ENCODE measurements at regions not wholly inside any gene's neighbourhood (a gene's known extent, or its start where the extent isn't known, plus 50 kb on each side); places are given as distances from the start of the nearest gene placed in this dataset.

GRCh38 chr3:150308481-150309256, 99.4 kb upstream of the TSC22D2 start:
- no peak overlapping the region for H3K27ac ChIP-seq (replicated peaks in 1 of 4)
- peaks cover 0 to 10% (median 6%) of the 10 kb centered on the region in 4 donors for H3K4me1 ChIP-seq
- H3K36me3 ChIP-seq, result no peaks in the 10 kb centered on the region
- TF ChIP-seq CTCF (IDR thresholded peaks at IDR 0.05), result no peak
- no peak for TF ChIP-seq POLR2AphosphoS5 (IDR thresholded peaks at IDR 0.05)
- TF ChIP-seq EP300 (IDR thresholded peaks at IDR 0.05), result no peak
- TF ChIP-seq POLR2A (IDR thresholded peaks at IDR 0.05; ENCODE audit: low read depth), result no peak
- no peak for DNase-seq (ENCODE audit: extremely low spot score)
- no peaks in the 10 kb centered on the region for H3K9me3 ChIP-seq
- 94% methylated on average over 12 of the region's 12 CpGs for WGBS
- intact Hi-C loops (cut with DNase I), result no loop called here
- H3K27me3 ChIP-seq, result no peaks in the 10 kb centered on the region
- no peak overlapping the region for H3K4me3 ChIP-seq

DNA sequence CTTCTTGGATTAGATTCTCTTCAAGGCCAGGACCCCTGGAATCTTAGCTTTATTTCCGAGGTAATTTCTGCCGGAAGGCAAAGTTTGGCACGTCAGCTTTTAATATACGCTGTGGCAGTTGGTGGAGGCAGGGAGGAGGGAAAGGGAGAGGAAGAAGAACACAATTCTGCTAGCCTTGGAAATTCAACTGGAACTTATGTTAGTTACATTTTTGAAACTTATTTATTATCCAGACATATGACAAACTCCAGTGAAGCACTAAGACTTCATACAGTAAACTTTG, 100.1 kb upstream of the TSC22D2 start:
- DNase-seq (ENCODE audit: extremely low spot score), result no peak
- intact Hi-C loops (cut with DNase I), result no loop called here
- H3K4me1 ChIP-seq, result peaks cover 0 to 10% (median 6%) of the 10 kb centered on the region in 4 donors
- H3K36me3 ChIP-seq, result no peaks in the 10 kb centered on the region
- 42% methylated on average over 4 of the region's 4 CpGs for WGBS
- H3K27me3 ChIP-seq, result no peaks in the 10 kb centered on the region
- TF ChIP-seq POLR2A (IDR thresholded peaks at IDR 0.05; ENCODE audit: low read depth), result no peak
- no peak for TF ChIP-seq CTCF (IDR thresholded peaks at IDR 0.05)
- no peak for TF ChIP-seq EP300 (IDR thresholded peaks at IDR 0.05)
- TF ChIP-seq POLR2AphosphoS5 (IDR thresholded peaks at IDR 0.05), result no peak
- H3K9me3 ChIP-seq, result no peaks in the 10 kb centered on the region
- no peak overlapping the region for H3K27ac ChIP-seq (replicated peaks in 1 of 4)
- no peak overlapping the region for H3K4me3 ChIP-seq

DNA sequence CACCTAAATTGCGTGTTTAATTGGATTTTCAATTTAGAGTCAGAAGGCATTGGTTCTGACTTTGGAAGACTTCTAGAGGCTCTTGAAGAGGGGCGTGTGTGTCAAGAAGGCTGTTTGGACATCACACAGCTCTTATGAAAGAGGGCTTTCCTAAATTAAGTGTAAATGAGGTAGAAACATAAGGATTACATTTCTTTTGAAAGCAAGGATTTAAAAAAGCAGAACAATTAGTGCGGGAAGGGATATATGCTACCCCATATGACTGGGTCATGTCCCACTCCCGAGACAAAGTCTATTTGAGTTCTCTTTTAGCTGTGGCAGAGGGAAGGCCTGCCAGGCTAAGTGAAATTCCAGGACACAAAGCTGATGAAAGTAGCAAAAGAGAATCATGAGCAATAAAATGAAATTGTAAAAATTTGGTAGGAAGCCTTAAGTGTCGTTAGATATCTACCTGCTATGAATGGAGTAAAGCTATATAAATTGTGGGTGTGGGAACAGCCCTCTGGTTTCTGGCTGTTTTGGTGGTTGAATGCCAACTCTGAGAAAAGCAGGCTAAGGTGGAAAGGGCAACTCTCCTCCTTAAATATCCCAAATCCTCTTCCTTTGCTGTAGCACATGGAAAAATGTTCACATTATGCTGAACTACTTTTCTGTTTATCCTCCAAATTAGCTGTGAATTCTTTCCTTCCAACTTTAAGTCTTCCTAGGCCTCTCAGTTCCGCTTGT, 100.6 kb upstream of the TSC22D2 start:
- no peak overlapping the region for H3K4me3 ChIP-seq
- H3K36me3 ChIP-seq, result no peaks in the 10 kb centered on the region
- H3K9me3 ChIP-seq, result no peaks in the 10 kb centered on the region
- TF ChIP-seq POLR2A (IDR thresholded peaks at IDR 0.05; ENCODE audit: low read depth), result no peak
- no peak for TF ChIP-seq CTCF (IDR thresholded peaks at IDR 0.05)
- TF ChIP-seq POLR2AphosphoS5 (IDR thresholded peaks at IDR 0.05), result no peak
- TF ChIP-seq EP300 (IDR thresholded peaks at IDR 0.05), result no peak
- H3K27ac ChIP-seq (replicated peaks in 1 of 4), result no peak overlapping the region
- peaks cover 0 to 10% (median 6%) of the 10 kb centered on the region in 4 donors for H3K4me1 ChIP-seq
- intact Hi-C loops (cut with DNase I), result no loop called here
- no peak for DNase-seq (ENCODE audit: extremely low spot score)
- 80% methylated on average over 6 of the region's 6 CpGs for WGBS
- H3K27me3 ChIP-seq, result no peaks in the 10 kb centered on the region

- no peak overlapping the region for H3K4me3 ChIP-seq
These were observed 101.2 kb upstream of the TSC22D2 start for GRCh38 chr3:150306906-150307305.

More at GRCh38 chr3:150306906-150307305, 101.2 kb upstream of the TSC22D2 start:
- H3K27me3 ChIP-seq, result no peaks in the 10 kb centered on the region
- intact Hi-C loops (cut with DNase I), result no loop called here
- no peaks in the 10 kb centered on the region for H3K36me3 ChIP-seq
- TF ChIP-seq POLR2A (IDR thresholded peaks at IDR 0.05; ENCODE audit: low read depth) (no peak), CTCF (IDR thresholded peaks at IDR 0.05) (no peak), POLR2AphosphoS5 (IDR thresholded peaks at IDR 0.05) (no peak), EP300 (IDR thresholded peaks at IDR 0.05) (no peak)
- peaks cover 0 to 10% (median 6%) of the 10 kb centered on the region in 4 donors for H3K4me1 ChIP-seq
- no peak for DNase-seq (ENCODE audit: extremely low spot score)
- no peaks in the 10 kb centered on the region for H3K9me3 ChIP-seq
- no peak overlapping the region for H3K27ac ChIP-seq (replicated peaks in 1 of 4)
- WGBS, result 81% methylated on average over 5 of the region's 5 CpGs
